ENCODE measurements at regions not wholly inside any gene's neighbourhood (a gene's known extent, or its start where the extent isn't known, plus 50 kb on each side); places are given as distances from the start of the nearest gene placed in this dataset.

GRCh38 chr12:97274386-97274785, 188.2 kb upstream of the RMST start:
- DNase-seq (ENCODE audit: low read depth): no peak

GRCh38 chr12:97275256-97275655, 187.3 kb upstream of the RMST start:
- no peak for DNase-seq (ENCODE audit: low read depth)

- no peak for DNase-seq (ENCODE audit: low read depth)
These were observed 186.6 kb upstream of the RMST start for GRCh38 chr12:97275728-97276590.

GRCh38 chr12:97276661-97277429, 185.8 kb upstream of the RMST start:
- no peak for DNase-seq (ENCODE audit: low read depth)

- DNase-seq (ENCODE audit: low read depth): no peak
These were observed 179.3 kb upstream of the RMST start for GRCh38 chr12:97283297-97283696.

- no peak for DNase-seq (ENCODE audit: low read depth)
These were observed 174.1 kb upstream of the RMST start for GRCh38 chr12:97288531-97288930.

GRCh38 chr12:97292588-97292987, 170.0 kb upstream of the RMST start:
- DNase-seq (ENCODE audit: low read depth): no peak

- DNase-seq (ENCODE audit: low read depth): no peak
These were observed 169.1 kb upstream of the RMST start for GRCh38 chr12:97293541-97293940.

- no peak for DNase-seq (ENCODE audit: low read depth)
These were observed 162.8 kb upstream of the RMST start for GRCh38 chr12:97299847-97300246.

GRCh38 chr12:97300431-97300830, 162.2 kb upstream of the RMST start:
- DNase-seq (ENCODE audit: low read depth): no peak

- DNase-seq (ENCODE audit: low read depth): no peak
These were observed 161.7 kb upstream of the RMST start for GRCh38 chr12:97300891-97301290.

GRCh38 chr12:97301576-97301975, 161.0 kb upstream of the RMST start:
- DNase-seq (ENCODE audit: low read depth): no peak

- DNase-seq (ENCODE audit: low read depth): no peak
These were observed 157.0 kb upstream of the RMST start for GRCh38 chr12:97305651-97306050.

- DNase-seq (ENCODE audit: low read depth): no peak
These were observed 156.5 kb upstream of the RMST start for GRCh38 chr12:97306147-97306546.

- DNase-seq (ENCODE audit: low read depth): no peak
These were observed 153.9 kb upstream of the RMST start for GRCh38 chr12:97308576-97309198.

- DNase-seq (ENCODE audit: low read depth): no peak
These were observed 152.7 kb upstream of the RMST start for GRCh38 chr12:97309921-97310320.

GRCh38 chr12:97312570-97313135, 150.0 kb upstream of the RMST start:
- no peak for DNase-seq (ENCODE audit: low read depth)

- no peak for DNase-seq (ENCODE audit: low read depth)
These were observed 149.0 kb upstream of the RMST start for GRCh38 chr12:97313471-97314190.

- DNase-seq (ENCODE audit: low read depth): no peak
These were observed 146.3 kb upstream of the RMST start for GRCh38 chr12:97316321-97316720.

- DNase-seq (ENCODE audit: low read depth): no peak
These were observed 141.0 kb upstream of the RMST start for GRCh38 chr12:97321621-97322020.

- DNase-seq (ENCODE audit: low read depth): no peak
These were observed 140.2 kb upstream of the RMST start for GRCh38 chr12:97322388-97322787.

GRCh38 chr12:97323154-97323553, 139.4 kb upstream of the RMST start:
- no peak for DNase-seq (ENCODE audit: low read depth)
